ENCODE measurements at regions not wholly inside any gene's neighbourhood (a gene's known extent, or its start where the extent isn't known, plus 50 kb on each side); places are given as distances from the start of the nearest gene placed in this dataset.

GRCh38 chr4:135966936-135967335, 1565.4 kb downstream of the PCDH18 start:
- no peak for TF ChIP-seq CTCF (IDR thresholded peaks at IDR 0.05)
- no peak for TF ChIP-seq ZFX (IDR thresholded peaks at IDR 0.05; ENCODE audit: borderline replicate concordance)
